ENCODE measurements at regions not wholly inside any gene's neighbourhood (a gene's known extent, or its start where the extent isn't known, plus 50 kb on each side); places are given as distances from the start of the nearest gene placed in this dataset.

DNA sequence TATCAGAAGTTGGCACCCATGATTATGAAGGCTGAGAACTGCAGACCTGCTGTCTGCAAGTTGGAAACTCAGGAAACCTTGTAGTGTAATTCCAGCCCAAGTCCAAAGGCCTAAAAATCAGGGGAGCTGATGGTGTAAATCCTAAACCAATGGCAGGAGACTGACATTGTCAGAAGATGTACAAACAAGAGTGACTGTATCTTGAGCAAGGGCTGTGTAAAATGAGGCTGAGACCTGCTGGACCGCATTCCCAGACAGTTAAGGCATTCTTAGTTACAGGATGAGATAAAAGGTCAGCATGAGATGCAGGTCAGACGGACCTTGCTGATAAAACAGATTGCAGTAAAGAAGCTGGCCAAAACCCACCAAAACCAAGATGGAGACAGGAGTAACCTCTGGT is 147.7 kb downstream of the COG6 start:
- H3K27ac ChIP-seq: no peak overlapping the region
- TF ChIP-seq, protein P1, sequence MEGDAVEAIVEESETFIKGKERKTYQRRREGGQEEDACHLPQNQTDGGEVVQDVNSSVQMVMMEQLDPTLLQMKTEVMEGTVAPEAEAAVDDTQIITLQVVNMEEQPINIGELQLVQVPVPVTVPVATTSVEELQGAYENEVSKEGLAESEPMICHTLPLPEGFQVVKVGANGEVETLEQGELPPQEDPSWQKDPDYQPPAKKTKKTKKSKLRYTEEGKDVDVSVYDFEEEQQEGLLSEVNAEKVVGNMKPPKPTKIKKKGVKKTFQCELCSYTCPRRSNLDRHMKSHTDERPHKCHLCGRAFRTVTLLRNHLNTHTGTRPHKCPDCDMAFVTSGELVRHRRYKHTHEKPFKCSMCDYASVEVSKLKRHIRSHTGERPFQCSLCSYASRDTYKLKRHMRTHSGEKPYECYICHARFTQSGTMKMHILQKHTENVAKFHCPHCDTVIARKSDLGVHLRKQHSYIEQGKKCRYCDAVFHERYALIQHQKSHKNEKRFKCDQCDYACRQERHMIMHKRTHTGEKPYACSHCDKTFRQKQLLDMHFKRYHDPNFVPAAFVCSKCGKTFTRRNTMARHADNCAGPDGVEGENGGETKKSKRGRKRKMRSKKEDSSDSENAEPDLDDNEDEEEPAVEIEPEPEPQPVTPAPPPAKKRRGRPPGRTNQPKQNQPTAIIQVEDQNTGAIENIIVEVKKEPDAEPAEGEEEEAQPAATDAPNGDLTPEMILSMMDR (conservative IDR thresholded peaks at IDR 0.05): no peak

DNA sequence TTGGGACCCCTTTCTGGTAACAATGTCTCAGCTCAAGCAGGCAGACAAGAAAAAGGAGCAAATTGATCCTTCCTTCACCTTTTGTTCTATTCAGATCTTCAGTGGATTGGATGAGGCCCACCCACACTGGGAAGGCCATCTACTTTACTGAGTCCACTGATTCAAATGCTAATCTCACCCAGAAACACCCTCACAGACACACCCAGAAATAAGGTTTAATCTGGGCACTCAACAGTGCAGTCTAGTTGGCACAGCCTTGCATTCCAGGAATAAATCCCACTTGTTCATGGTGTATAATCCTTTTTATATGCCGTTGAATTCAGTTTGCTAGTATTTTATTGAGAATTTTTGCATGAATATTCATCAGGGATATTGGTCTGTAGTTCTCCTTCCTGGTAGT is 148.4 kb downstream of the COG6 start:
- H3K27ac ChIP-seq: no peak overlapping the region
- TF ChIP-seq, protein P1 (conservative IDR thresholded peaks at IDR 0.05): no peak

DNA sequence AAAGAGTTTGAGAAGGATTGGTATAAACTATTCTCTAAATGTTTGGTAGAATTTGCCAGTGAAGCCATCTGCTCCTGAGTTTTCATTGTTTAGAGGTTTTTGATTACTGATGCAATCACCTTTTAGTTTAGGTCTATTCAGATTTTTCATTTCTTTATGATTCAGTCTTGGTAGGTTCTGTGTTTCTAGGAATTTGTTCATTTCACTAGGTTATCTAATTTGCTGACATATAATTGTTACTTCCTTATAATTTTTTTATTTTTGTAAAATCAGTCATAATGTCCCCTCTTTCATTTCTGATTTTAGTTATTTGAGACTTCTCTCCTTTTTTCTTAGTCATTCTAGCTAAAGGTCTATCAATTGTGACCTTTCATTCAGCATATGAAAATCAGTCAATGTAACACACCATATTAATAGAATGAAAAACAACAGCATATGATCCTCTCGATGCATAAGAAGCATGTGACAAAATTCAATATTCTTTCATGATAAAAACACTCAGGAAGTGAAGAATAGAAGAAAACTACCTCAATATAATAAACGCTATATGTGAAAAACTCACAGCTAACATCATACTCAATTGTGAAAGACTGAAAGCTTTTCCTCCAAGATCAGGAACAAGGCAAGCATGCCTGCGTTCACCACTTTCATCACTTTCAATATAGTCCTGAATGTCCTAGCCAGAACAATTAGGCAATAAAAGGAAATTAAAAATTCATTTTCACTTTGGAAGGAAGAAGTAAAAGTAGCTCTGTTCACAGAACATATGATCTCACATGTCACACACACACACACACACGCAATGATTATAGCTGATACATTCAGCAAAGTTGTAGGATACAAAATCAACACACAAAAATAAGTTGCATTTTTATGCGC is 149.1 kb downstream of the COG6 start:
- H3K27ac ChIP-seq: no peak overlapping the region
- TF ChIP-seq, protein P1 (conservative IDR thresholded peaks at IDR 0.05): no peak

DNA sequence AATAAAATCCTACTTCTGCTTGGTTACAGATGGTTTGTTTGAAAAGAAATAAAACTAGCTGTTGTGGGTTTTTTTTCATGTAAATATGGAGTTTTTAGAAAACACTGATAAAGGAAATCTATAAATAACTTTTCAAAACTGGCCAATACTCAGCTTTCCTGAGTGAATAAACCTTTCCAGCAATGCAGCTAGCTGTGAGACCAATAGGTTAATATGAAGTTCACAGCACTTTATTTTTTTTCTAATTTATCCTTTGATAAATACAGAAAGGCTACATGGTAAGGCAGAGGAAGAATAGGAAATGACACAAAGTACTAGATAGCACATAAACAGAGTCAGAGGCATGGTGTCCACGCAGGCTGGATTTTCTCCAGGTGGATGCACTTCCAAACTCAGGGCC is 154.0 kb downstream of the COG6 start:
- H3K27ac ChIP-seq: no peak overlapping the region
- TF ChIP-seq, protein P1 (conservative IDR thresholded peaks at IDR 0.05): no peak

DNA sequence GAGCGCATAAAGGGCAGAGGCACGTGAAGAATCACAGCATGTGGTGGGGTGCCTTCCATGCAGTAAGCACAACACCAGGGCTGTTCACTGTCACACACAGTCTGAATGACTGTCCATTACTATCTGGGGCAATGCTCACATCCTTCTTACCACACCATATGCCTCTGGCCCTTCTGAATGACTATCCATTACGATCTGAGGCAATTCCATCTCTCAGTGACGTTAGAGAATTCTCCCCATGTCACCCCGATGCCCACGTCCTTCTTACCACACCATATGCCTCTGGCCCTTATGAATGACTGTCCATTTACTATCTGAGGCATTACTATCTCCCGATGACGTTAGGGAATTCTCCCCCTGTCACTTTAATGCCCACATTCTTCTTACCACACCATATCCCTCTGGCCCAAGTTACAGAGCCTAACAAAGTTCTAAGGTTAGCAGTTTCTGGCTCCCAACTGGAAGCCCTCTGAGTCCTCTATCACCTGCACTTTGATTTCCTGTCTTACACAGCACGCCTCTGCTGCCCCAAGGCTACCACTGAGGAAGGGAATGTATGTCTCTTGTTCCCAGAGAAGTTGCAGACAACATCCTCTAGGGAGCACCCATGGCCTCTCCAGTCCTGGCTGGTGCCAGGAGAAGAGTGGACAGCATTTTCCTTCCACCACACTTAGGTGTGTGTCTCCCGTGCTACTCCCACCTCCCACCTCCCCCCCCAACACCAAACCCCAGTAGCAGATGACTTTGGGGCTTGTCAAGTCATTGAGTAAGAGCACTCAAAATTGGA is 154.8 kb downstream of the COG6 start:
- no peak overlapping the region for H3K27ac ChIP-seq
- TF ChIP-seq, protein P1 (conservative IDR thresholded peaks at IDR 0.05): no peak

DNA sequence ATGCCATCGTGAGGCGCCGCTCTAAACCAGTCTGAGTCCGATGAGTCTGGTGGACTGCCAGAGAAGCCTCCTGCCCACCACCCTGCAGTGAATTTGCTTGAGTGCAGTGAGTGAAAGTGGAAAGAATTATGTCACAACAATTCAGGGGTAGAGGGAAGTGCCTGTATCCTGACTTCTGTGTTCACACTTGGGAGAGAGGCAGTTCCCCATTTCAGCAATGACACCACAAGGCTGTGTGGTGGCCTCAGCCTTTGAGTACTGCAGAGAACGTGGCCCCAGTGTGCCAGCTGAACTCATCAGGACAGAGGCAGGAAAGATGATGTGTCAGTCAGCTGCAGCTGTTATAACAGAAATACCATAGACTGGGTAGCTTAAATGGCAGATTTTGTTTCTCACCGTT is 155.6 kb downstream of the COG6 start:
- H3K27ac ChIP-seq: no peak overlapping the region
- TF ChIP-seq, protein P1 (conservative IDR thresholded peaks at IDR 0.05): no peak

DNA sequence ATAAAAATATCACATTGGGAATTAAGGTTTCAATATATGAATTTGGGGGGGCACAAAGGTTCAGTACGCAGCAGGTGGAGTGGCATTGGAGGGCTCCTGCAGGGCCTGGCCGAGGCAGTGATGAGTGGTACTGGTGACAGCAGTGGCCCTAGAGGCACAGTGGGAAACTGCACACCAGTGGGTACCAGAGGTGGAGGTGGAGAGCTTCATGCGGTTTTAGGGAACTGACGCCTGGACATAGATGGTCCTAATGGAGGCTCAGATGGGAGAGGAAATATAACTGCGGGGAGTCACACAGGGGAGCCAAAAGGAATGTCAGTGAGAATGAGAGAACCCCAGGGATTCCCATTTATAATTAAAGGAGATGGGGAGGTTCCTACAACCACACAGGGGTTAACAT is 156.2 kb downstream of the COG6 start:
- no peak overlapping the region for H3K27ac ChIP-seq

More for the DNA sequence above, 156.2 kb downstream of the COG6 start:
- TF ChIP-seq, protein P1 (conservative IDR thresholded peaks at IDR 0.05): no peak

Data from VCaP (cell line).